GM21786 (cell line): ENCODE measurements at regions not wholly inside any gene's neighbourhood (a gene's known extent, or its start where the extent isn't known, plus 50 kb on each side); places are given as distances from the start of the nearest gene placed in this dataset.
A peak's percentile ranks its signal among the peaks of the same experiment; 100 is the strongest.

ENCODE experiments used
- ATAC-seq: cut with Tn5 transposase; IDR thresholded peaks from one replicate; pipeline ENCODE4 v1.9.1; 2021; ENCODE audit not compliant: unreplicated experiment

DNA sequence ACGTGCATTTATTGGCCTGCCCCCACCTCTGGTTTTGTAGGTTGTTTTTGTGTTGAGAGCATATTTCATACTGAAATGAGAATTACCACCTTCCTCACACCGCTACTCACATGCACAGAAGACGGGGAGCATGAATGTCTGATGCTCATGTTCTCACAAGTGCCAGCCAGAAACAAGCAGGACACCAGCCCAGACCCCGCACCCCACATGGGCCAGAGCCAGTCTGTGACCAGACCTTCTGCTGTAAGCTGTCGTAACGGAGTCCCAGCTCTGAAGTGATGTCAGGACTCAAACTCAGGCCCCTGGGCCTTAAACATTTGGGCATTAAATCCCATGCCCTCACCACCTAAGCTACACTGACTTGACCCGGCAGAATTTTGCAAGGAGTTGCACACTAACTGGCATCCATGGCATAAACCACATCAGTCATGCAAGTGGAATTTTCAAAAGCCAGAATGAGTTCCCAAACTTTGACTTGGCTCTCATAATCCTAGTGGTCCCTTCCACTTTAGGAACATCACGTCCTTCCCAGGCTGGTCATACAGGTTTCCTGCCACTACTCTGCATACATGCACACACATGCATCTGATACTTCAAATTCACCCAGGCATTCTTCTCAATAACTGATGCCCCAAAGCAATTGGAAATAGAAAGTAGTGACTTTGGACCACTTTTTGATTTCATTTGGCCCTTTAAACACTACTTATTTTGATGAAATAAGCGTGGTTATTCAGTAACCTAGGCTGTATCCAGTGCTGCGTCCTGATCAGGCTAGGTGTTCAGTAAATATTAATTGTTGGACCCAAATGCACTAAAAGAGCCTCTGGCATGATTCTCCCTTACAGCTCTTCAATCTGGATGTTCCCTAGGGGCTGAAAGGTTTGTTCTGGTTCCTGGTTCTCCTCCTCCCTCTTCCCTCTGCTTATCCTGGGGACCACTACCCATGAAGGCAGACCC, 223.1 kb upstream of the ID2 start:
- ATAC-seq, result no peak

DNA sequence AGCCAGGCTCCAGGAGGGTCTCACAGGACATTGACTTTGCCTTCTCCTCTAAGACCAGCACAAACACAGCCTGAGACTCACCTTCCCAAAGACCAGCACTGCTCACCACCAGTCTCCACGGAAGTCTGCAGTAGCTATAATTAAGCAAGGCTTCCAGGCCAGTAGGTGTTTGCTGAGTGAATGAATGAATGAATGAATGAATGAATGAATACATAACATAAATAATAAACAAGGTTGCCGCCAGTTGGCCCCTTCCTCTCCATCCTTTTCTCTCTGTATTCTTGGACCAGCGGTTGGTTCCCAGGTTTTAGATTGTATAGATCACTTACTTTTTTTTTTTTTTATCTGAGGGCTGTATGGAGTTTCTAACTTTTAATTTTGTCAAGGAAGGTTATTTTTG, 222.4 kb upstream of the ID2 start:
- ATAC-seq, result no peak

DNA sequence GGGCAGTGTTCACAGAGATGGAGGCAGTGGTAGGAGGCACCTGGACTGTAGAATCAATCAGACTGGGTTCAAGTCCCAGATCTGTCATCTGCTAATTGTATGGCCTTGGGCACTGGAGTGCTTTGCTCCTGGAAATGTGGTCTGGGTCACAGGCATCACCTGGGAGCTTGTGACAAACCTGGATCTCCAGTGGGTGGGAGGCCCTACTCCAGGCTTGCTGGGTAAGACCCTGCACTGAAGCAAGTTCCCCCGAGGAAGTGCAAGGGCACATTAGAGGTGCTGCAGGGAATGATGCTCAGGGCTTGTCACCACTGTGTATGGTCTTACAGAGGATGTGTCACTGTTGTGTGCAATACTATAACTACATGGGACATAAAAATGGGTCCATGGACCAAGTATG, 220.5 kb upstream of the ID2 start:
- ATAC-seq, result no peak

DNA sequence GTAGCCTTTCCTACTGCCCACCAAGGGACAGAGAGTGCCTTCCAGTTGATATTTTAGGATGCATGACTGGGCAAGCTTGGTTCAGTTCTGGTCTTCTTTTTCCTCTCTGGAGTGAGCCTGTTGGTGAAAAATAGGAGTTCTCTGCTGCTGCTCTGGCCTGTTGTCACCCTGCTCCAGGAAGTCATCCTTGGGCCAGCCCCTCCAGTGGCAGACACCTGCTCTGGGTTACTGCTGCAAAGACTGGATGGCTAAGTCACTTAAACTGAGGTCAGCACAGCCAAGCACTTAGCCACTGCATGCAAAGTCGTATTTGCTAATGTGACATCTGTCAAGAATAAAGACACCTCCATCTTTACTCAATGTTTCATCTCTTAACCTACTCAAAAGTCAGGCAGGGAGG, 219.6 kb upstream of the ID2 start:
- no peak for ATAC-seq

GRCh38 chr2:8462899-8463648, 218.8 kb upstream of the ID2 start:
- no peak for ATAC-seq

- ATAC-seq, result no peak
Measured at GRCh38 chr2:8465560-8465959, 216.3 kb upstream of the ID2 start.

- peak; percentile 51 for ATAC-seq
Measured at GRCh38 chr2:8469709-8470493, 212.0 kb upstream of the ID2 start.

GRCh38 chr2:8472545-8473323, 209.1 kb upstream of the ID2 start:
- ATAC-seq, result peak; percentile 54

DNA sequence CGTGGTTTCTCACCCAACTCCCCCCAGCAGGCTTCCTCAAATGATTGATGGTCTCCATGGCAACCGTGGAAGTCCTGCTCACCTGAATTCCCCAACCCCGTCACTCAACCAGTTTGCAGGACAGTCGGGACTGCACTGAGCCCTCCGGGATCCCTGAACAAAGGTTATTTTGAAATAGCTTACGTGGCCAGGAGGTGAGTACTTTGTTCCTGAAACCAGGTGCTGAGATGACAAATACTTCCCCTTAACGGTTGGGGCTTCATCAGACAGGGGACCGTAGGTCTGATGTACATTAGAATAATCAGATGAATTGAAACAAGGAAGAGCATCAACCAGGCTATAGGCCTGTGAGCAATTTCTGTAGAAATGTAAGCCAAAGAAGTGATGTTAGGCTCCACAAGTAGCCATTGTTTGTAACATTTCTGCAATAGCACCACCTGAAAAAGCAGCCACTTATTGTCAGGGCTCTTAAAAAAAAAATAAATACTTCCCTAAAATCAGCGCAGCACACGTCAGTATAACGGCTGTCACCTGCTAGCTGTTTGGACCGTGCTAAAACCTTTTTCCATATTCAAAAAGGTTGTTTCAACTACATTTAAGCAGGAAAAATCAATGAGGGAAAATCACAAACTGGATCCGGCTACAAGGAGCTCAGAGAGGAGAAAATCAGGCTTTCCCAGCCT, 206.4 kb upstream of the ID2 start:
- peak; percentile 23 for ATAC-seq

DNA sequence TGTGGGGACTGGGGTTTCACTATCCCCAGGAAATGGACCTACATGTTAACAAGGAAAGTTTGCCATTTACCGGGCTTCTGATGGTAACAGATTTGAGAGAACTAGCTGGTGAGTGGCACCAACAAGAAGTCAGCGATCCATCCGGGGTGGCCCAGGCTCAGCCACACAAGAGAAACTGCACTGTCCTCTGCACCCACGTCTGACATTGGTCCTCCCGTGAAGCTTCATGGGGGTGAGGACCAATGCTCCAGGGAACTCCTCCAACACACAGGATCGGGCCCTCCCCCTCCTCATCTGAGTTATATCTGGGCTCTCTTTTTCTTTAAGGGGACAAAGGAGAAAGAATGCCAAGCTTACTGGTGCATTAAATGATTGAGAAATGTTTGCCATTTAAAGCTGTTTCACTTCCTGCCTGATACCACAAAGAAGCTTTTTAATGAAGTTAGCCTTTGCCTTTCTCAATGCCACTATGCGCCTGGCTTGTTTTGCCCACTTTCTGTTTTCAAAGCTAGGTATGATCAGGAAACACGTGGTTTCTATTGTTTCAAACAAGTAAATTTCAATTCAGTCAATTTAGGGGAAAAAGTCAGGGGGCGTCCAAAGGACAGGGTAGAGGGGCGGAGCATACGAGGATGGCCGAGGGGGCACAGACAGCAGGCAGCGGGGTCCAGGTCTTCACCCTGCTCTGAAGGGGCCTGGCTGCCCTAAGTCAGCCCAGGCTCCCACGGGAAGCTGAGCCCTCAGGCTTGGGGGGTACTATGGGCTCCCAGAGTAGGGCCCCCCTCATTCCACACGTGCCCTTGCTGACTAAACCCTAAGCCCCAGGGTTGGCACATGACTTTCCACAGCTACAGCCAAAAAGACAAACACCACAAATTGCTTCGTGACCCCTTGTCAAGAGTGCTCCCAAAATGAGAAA, 204.0 kb upstream of the ID2 start:
- peak; percentile 51 for ATAC-seq

GRCh38 chr2:8478471-8478793, 203.4 kb upstream of the ID2 start:
- no peak for ATAC-seq

DNA sequence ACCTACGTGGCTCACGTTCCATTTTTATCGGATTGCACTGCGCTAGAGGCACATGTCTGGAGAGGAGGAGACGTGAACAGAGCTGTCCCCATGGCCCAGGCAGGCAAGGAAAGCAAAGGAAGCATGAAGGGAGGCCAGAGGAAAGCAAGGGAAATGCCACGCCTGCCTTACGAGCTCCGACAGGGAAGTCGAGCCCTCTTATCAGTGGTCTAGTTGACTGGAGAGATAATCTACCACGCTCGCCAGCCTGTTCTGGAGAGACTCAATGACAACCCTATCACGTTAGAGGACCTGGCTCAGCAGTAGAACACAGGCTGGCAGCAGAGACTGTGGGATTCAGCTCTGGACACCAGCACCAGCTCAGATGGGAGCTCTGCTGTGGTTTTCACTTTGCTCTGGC, 202.6 kb upstream of the ID2 start:
- no peak for ATAC-seq

- no peak for ATAC-seq
Measured at GRCh38 chr2:8480915-8481314, 200.9 kb upstream of the ID2 start.

DNA sequence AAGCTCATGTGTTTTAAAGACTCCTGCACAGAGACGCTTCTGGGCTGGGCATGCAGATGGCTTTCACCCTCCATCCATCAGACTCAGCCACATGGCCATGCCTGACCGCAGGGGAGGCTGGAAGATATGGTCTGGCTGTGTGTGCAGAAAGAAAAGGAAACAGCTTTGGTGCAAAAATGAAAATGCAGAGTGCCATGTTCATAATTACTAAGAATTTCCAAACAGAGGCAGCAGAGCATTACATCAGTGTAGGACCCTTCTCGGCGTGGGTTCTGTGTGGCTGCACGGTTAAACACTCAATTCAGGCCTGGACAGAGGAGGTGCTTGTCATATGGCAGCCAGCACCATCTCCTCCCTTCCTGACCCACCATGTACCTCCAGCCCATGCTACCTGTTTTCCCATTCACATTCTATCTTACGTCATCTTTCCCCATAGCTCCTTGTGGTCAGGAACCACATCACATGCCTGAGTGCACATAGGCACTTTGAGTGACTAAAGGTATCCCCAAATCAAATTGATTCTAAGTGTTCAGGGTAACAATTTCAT, 200.3 kb upstream of the ID2 start:
- peak; percentile 43 for ATAC-seq

DNA sequence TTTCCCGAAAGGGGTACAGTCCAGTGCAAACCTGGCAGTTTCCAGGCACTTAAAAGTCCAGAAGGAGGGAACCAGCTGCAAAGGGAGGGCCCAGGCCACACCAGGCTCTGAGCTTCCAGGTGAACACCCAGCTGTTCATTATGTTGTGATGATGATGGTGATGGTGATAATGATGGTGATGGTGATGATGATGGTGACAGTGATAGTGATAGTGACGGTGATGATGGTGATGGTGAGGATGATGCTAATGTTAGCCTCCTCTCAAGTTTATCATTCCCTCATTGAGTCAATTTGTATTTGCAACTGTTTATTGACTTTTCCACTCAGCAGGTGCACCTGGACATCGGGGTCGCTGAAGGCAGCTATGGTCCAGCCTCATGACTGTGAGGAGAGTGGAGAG, 199.4 kb upstream of the ID2 start:
- no peak for ATAC-seq

DNA sequence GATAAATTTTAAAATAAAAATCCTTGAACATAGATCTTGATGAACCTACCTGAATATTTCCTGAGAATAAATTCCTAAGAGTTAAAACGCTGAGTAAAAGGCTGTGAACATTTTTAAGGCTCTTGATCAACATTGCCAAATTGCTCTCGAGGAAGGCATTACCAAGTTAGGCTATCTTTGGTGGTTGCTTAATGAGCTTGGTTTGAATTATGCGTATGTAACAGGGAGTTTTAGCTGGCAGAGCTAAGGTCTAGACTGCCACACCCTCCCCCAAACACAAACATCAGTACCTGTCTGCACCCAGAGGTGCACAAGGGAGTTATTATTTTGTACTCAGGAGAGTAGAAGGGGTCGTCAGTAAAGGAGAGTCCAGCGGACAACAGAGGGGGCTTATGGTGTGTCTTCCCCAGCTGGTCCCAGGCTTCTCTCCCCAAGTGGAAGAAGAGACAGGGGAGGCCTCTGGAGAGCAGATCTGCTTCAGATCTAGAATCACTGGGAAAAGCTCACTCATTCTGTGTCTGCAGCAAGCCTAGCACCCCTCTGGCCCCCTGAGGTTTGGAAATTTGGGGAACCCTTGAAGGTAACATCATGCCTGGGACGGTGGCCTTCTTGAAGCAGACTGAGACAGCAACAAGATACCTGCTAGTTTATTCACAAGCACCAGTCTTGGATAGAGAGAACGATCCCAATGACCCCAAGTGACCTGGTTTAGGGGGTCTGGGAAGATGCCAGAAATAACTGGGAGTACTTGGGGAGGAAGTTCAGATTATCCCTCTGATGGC, 197.2 kb upstream of the ID2 start:
- no peak for ATAC-seq

GRCh38 chr2:8485736-8486135, 196.1 kb upstream of the ID2 start:
- ATAC-seq, result no peak

DNA sequence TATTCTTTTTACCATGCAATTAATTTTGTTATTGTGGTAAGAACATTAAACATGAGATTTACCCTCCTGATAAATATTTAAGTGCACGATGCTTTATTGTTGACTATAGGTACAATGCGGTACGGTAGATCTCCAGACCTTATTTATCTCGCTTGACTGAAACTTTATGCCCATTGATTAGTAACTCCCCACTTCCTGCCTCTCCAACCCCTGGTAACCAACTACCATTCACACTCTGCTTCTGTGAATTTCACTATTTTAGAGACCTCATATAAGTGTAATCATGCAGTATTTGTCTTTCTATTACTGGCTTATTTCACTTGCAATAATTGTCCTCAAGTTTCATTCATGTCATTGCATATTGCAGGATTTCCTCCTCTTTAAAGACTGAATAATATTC, 195.7 kb upstream of the ID2 start:
- no peak for ATAC-seq
